Neural cell (in vitro differentiated cells): ENCODE measurements at regions not wholly inside any gene's neighbourhood (a gene's known extent, or its start where the extent isn't known, plus 50 kb on each side); places are given as distances from the start of the nearest gene placed in this dataset.

Experiments used
- H2AFZ ChIP-seq: fragments of 200-600, 300-800 bp; sonication (generic), shearing (Covaris generic); 2 replicates; pipeline ENCODE4 v1.6.0; 2014; ENCODE audit warnings: low read depth, mild to moderate bottlenecking, antibody characterized with exemption, low read length, moderate library complexity
- H3F3A ChIP-seq: fragments of 200-600 bp; shearing (Covaris generic); 2 replicates; pipeline ENCODE4 v1.6.1; 2016; ENCODE audit warnings: mild to moderate bottlenecking, moderate library complexity, mixed read lengths, antibody characterized with exemption, low read length; ENCODE audit not compliant: insufficient read depth, poor library complexity, severe bottlenecking
- H3K27ac ChIP-seq: fragments of 200-600, 300-800 bp; sonication (generic), shearing (Covaris generic); 2 replicates; pipeline ENCODE4 v1.5.1; 2014; ENCODE audit warnings: mild to moderate bottlenecking, low read length, moderate library complexity
- H3K27me3 ChIP-seq: fragments of 300-800, 200-600 bp; sonication (generic), shearing (Covaris generic); 2 replicates; pipeline ENCODE4 v1.6.0; 2014; ENCODE audit warnings: mild to moderate bottlenecking, low read depth, low read length, moderate library complexity; ENCODE audit not compliant: insufficient read depth
- H3K36me3 ChIP-seq: fragments of 300-800, 200-600 bp; sonication (generic), shearing (Covaris generic); 2 replicates; pipeline ENCODE4 v1.5.1; 2014; ENCODE audit warnings: mild to moderate bottlenecking, antibody characterized with exemption, low read length, moderate library complexity; ENCODE audit not compliant: insufficient read depth
- H3K4me2 ChIP-seq: fragments of 300-800, 200-600 bp; sonication (generic), shearing (Covaris generic); 2 replicates; pipeline ENCODE4 v1.6.0; 2014; ENCODE audit warnings: mild to moderate bottlenecking, low read length
- H3K4me3 ChIP-seq: fragments of 300-800, 200-600 bp; sonication (generic), shearing (Covaris generic); 2 replicates; pipeline ENCODE4 v1.5.1; 2014; ENCODE audit warnings: mild to moderate bottlenecking, low read length, moderate library complexity
- H3K79me2 ChIP-seq: fragments of 200-600 bp; shearing (Covaris generic); replicated peaks from 2 replicates; pipeline ENCODE4 v1.6.0; 2014; ENCODE audit warnings: mild to moderate bottlenecking, low read length, moderate library complexity; ENCODE audit not compliant: insufficient read depth
- H3K9ac ChIP-seq: fragments of 300-800, 200-600 bp; sonication (generic), shearing (Covaris generic); 2 replicates; pipeline ENCODE4 v1.6.1; 2016; ENCODE audit warnings: mild to moderate bottlenecking, low read length, mixed read lengths
- H3K9me2 ChIP-seq: fragments of 200-600 bp; shearing (Covaris generic); 2 replicates; pipeline ENCODE4 v1.6.1; 2016; ENCODE audit warnings: mild to moderate bottlenecking, low read length, mixed read lengths; ENCODE audit not compliant: insufficient read depth
- H3K9me3 ChIP-seq: fragments of 200-600, 300-800 bp; sonication (generic), shearing (Covaris generic); 2 replicates; pipeline ENCODE4 v1.6.1; 2016; ENCODE audit warnings: mild to moderate bottlenecking, mixed run types, low read length, moderate library complexity, mixed read lengths
- H4K20me1 ChIP-seq: fragments of 200-600 bp; shearing (Covaris generic); 2 replicates; pipeline ENCODE4 v1.6.1; 2016; ENCODE audit warnings: mild to moderate bottlenecking, mixed run types; ENCODE audit not compliant: insufficient read depth
- CTCF ChIP-seq: fragments of 450-650 bp; IDR thresholded peaks from 2 replicates; pipeline ENCODE4 v1.5.1; 2014; ENCODE audit warnings: antibody characterized with exemption, mild to moderate bottlenecking, moderate library complexity; ENCODE audit not compliant: poor library complexity, severe bottlenecking
- EP300 ChIP-seq: fragments of 450-650 bp; conservative IDR thresholded peaks from 2 replicates; pipeline ENCODE4 v1.6.1; 2014; ENCODE audit warnings: antibody characterized with exemption, mild to moderate bottlenecking, moderate library complexity; ENCODE audit not compliant: poor library complexity, severe bottlenecking
- EZH2 ChIP-seq: fragments of 200-600, 300-800 bp; shearing (Covaris generic), sonication (generic); IDR thresholded peaks from 2 replicates; pipeline ENCODE4 v1.6.1; 2014; ENCODE audit warnings: antibody characterized with exemption, low read length, borderline replicate concordance, mild to moderate bottlenecking; ENCODE audit not compliant: insufficient read depth, poor library complexity, severe bottlenecking
- MXI1 ChIP-seq: fragments of 450-650 bp; conservative IDR thresholded peaks from 2 replicates; pipeline ENCODE4 v1.6.1; 2014; ENCODE audit warnings: antibody characterized with exemption, mild to moderate bottlenecking; ENCODE audit not compliant: poor library complexity, severe bottlenecking
- POLR2AphosphoS5 ChIP-seq: IDR thresholded peaks from 2 replicates; pipeline ENCODE4 v1.6.1; 2012
- RAD21 ChIP-seq: fragments of 450-650 bp; conservative IDR thresholded peaks from 2 replicates; pipeline ENCODE4 v1.6.1; 2014; ENCODE audit warnings: antibody characterized with exemption, mild to moderate bottlenecking, moderate library complexity
- REST ChIP-seq: IDR thresholded peaks from 2 replicates; pipeline ENCODE4 v1.6.1; 2012; ENCODE audit warnings: borderline replicate concordance
- SMC3 ChIP-seq: fragments of 450-650 bp; conservative IDR thresholded peaks from 2 replicates; pipeline ENCODE4 v1.6.1; 2014; ENCODE audit warnings: antibody characterized with exemption, mild to moderate bottlenecking, moderate library complexity; ENCODE audit not compliant: poor library complexity
- TAF1 ChIP-seq: IDR thresholded peaks from 2 replicates; pipeline ENCODE4 v1.6.1; 2012; ENCODE audit warnings: low read depth

- Histone ChIP-seq H3K9ac (no peak overlapping the region), H3K9me2 (no peaks in the 10 kb centered on the region), H2AFZ (no peak overlapping the region), H3K4me2 (no peak overlapping the region), H3K4me3 (no peak overlapping the region), H3K9me3 (no peaks in the 10 kb centered on the region), H3K36me3 (no peaks in the 10 kb centered on the region), H3K27me3 (no peaks in the 10 kb centered on the region), H3F3A (no peaks in the 10 kb centered on the region), H3K79me2 (no peaks in the 10 kb centered on the region), H3K27ac (no peak overlapping the region), H4K20me1 (no peaks in the 10 kb centered on the region)
- TF ChIP-seq EZH2 (no peak), REST (no peak), MXI1 (no peak), RAD21 (no peak), SMC3 (no peak), POLR2AphosphoS5 (no peak), CTCF (no peak), TAF1 (no peak), EP300 (no peak)
Observed at GRCh38 chr13:26463848-26464247, 93.6 kb upstream of the WASF3 start.

- no peaks in the 10 kb centered on the region for H3K36me3 ChIP-seq
- H4K20me1 ChIP-seq = no peaks in the 10 kb centered on the region
- no peaks in the 10 kb centered on the region for H3K9me2 ChIP-seq
- H3K27ac ChIP-seq = no peak overlapping the region
- H3K4me3 ChIP-seq = no peak overlapping the region
- no peaks in the 10 kb centered on the region for H3F3A ChIP-seq
- H3K9me3 ChIP-seq = no peaks in the 10 kb centered on the region
- no peak for TF ChIP-seq MXI1
- TF ChIP-seq EP300 = no peak
- TF ChIP-seq CTCF = no peak
- no peak for TF ChIP-seq REST
- TF ChIP-seq POLR2AphosphoS5 = no peak
- no peak for TF ChIP-seq SMC3
- TF ChIP-seq RAD21 = no peak
- no peak overlapping the region for H3K9ac ChIP-seq
- no peaks in the 10 kb centered on the region for H3K27me3 ChIP-seq
- H3K79me2 ChIP-seq = no peaks in the 10 kb centered on the region
- no peak overlapping the region for H3K4me2 ChIP-seq
- no peak overlapping the region for H2AFZ ChIP-seq
Observed at GRCh38 chr13:26465514-26465913, 92.0 kb upstream of the WASF3 start.
